H7 (cell line): ENCODE measurements at regions not wholly inside any gene's neighbourhood (a gene's known extent, or its start where the extent isn't known, plus 50 kb on each side); places are given as distances from the start of the nearest gene placed in this dataset.

Source experiments
- DNase-seq: peaks from one replicate; pipeline ENCODE4 v3.0.0; 2012
- H3K27me3 ChIP-seq: 2 replicates; pipeline ENCODE4 v1.6.0; 2011; ENCODE audit warnings: mild to moderate bottlenecking, low read length; ENCODE audit not compliant: control insufficient read depth, insufficient read depth
- H3K36me3 ChIP-seq: replicated peaks from 2 replicates; pipeline ENCODE4 v1.5.1; 2011; ENCODE audit warnings: low read length; ENCODE audit not compliant: control insufficient read depth, insufficient read depth
- H3K4me3 ChIP-seq: 2 replicates; pipeline ENCODE4 v1.5.1; 2011; ENCODE audit warnings: low read depth, mild to moderate bottlenecking, control low read depth, low read length, moderate library complexity; ENCODE audit not compliant: insufficient read depth

GRCh38 chr12:82120901-82121300 is 237.3 kb downstream of the CCDC59 start:
- DNase-seq = no peak
- Histone ChIP-seq H3K27me3 (no peaks in the 10 kb centered on the region), H3K36me3 (no peaks in the 10 kb centered on the region), H3K4me3 (no peak overlapping the region)

- Histone ChIP-seq H3K27me3 (no peaks in the 10 kb centered on the region), H3K4me3 (no peak overlapping the region), H3K36me3 (no peaks in the 10 kb centered on the region)
- no peak for DNase-seq
Observed at GRCh38 chr12:82109243-82109642, 248.9 kb downstream of the CCDC59 start.

- Histone ChIP-seq H3K27me3 (no peaks in the 10 kb centered on the region), H3K36me3 (no peaks in the 10 kb centered on the region), H3K4me3 (no peak overlapping the region)
- no peak for DNase-seq
Observed at GRCh38 chr12:82108615-82109014, 249.6 kb downstream of the CCDC59 start.

GRCh38 chr12:82099216-82099615 is 259.0 kb downstream of the CCDC59 start:
- H3K27me3 ChIP-seq = no peaks in the 10 kb centered on the region
- no peaks in the 10 kb centered on the region for H3K36me3 ChIP-seq
- H3K4me3 ChIP-seq = no peak overlapping the region
- DNase-seq = no peak

GRCh38 chr12:82097877-82098276 is 260.3 kb downstream of the CCDC59 start:
- Histone ChIP-seq H3K4me3 (no peak overlapping the region), H3K27me3 (no peaks in the 10 kb centered on the region), H3K36me3 (no peaks in the 10 kb centered on the region)
- DNase-seq = no peak

GRCh38 chr12:82097438-82097837 is 260.7 kb downstream of the CCDC59 start:
- no peak for DNase-seq
- Histone ChIP-seq H3K27me3 (no peaks in the 10 kb centered on the region), H3K36me3 (no peaks in the 10 kb centered on the region), H3K4me3 (no peak overlapping the region)

- Histone ChIP-seq H3K36me3 (no peaks in the 10 kb centered on the region), H3K27me3 (no peaks in the 10 kb centered on the region), H3K4me3 (no peak overlapping the region)
- no peak for DNase-seq
Observed at GRCh38 chr12:82090165-82090564, 268.0 kb downstream of the CCDC59 start.

- Histone ChIP-seq H3K4me3 (no peak overlapping the region), H3K36me3 (no peaks in the 10 kb centered on the region), H3K27me3 (no peaks in the 10 kb centered on the region)
- no peak for DNase-seq
Observed at GRCh38 chr12:82089369-82090121, 268.6 kb downstream of the CCDC59 start.

- H3K27me3 ChIP-seq = no peaks in the 10 kb centered on the region
- no peak for DNase-seq
- no peak overlapping the region for H3K4me3 ChIP-seq
- H3K36me3 ChIP-seq = no peaks in the 10 kb centered on the region
Observed at GRCh38 chr12:82082501-82082900, 275.7 kb downstream of the CCDC59 start.

GRCh38 chr12:82069931-82070514 is 288.2 kb downstream of the CCDC59 start:
- Histone ChIP-seq H3K36me3 (no peaks in the 10 kb centered on the region), H3K4me3 (no peak overlapping the region), H3K27me3 (no peaks in the 10 kb centered on the region)
- no peak for DNase-seq

GRCh38 chr12:82058197-82058596 is 299.0 kb upstream of the PPFIA2 start:
- no peak for DNase-seq
- Histone ChIP-seq H3K36me3 (no peaks in the 10 kb centered on the region), H3K4me3 (no peak overlapping the region), H3K27me3 (no peaks in the 10 kb centered on the region)

GRCh38 chr12:82057770-82058169 is 298.6 kb upstream of the PPFIA2 start:
- no peak for DNase-seq
- Histone ChIP-seq H3K36me3 (no peaks in the 10 kb centered on the region), H3K4me3 (no peak overlapping the region), H3K27me3 (no peaks in the 10 kb centered on the region)

- no peak overlapping the region for H3K4me3 ChIP-seq
- H3K27me3 ChIP-seq = no peaks in the 10 kb centered on the region
- DNase-seq = no peak
- H3K36me3 ChIP-seq = no peaks in the 10 kb centered on the region
Observed at GRCh38 chr12:82055391-82055790, 296.2 kb upstream of the PPFIA2 start.

GRCh38 chr12:82054566-82054965 is 295.4 kb upstream of the PPFIA2 start:
- DNase-seq = no peak
- no peak overlapping the region for H3K4me3 ChIP-seq
- H3K27me3 ChIP-seq = no peaks in the 10 kb centered on the region

GRCh38 chr12:82047446-82047845 is 288.3 kb upstream of the PPFIA2 start:
- Histone ChIP-seq H3K36me3 (no peaks in the 10 kb centered on the region), H3K27me3 (no peaks in the 10 kb centered on the region), H3K4me3 (no peak overlapping the region)
- DNase-seq = no peak

More at GRCh38 chr12:82054566-82054965, 295.4 kb upstream of the PPFIA2 start:
- no peaks in the 10 kb centered on the region for H3K36me3 ChIP-seq
